Heart left ventricle (tissue), 16 donors: ENCODE measurements at regions not wholly inside any gene's neighbourhood (a gene's known extent, or its start where the extent isn't known, plus 50 kb on each side); places are given as distances from the start of the nearest gene placed in this dataset.
A peak's percentile ranks its signal among the peaks of the same experiment; 100 is the strongest.

Experiments used
- ATAC-seq, 4 donors: fragments of 200-7000 bp; cut with Tn5 transposase; one replicate each; pipeline ENCODE4 v1.9.1; 2020 to 2022; ENCODE audit warnings: moderate library complexity in 4 of 4, mild to moderate bottlenecking in 3 of 4, moderate number of reproducible peaks in 1 of 4
- DNase-seq, 5 donors: peaks; one replicate each; pipeline ENCODE4 v3.0.0-alpha.2; 2020
- H3K27ac ChIP-seq, 12 donors: fragments of 200-600 bp; sonication (generic) in 4 of 12; one replicate each; pipeline versions ENCODE4 v1.5.0 to v1.8.0; 2016 to 2022; ENCODE audit warnings: mild to moderate bottlenecking in 2 of 12
- H3K27me3 ChIP-seq, 9 donors: fragments of 200-600 bp; sonication (generic) in 2 of 9; one replicate each; pipeline versions ENCODE4 v1.5.1 to v1.8.0; 2016 to 2022; ENCODE audit warnings: mild to moderate bottlenecking in 3 of 9
- H3K36me3 ChIP-seq, 9 donors: fragments of 200-600 bp; sonication (generic) in 2 of 9; one replicate each; pipeline versions ENCODE4 v1.5.0 to v1.8.0; 2018 to 2022; ENCODE audit warnings: mild to moderate bottlenecking in 2 of 9
- H3K4me1 ChIP-seq, 12 donors: fragments of 200-600 bp; sonication (generic) in 4 of 12; one replicate each; pipeline versions ENCODE4 v1.5.0 to v1.8.0; 2016 to 2022; ENCODE audit warnings: mild to moderate bottlenecking in 3 of 12
- H3K4me3 ChIP-seq, 12 donors: fragments of 200-600 bp; sonication (generic) in 4 of 12; one replicate each; pipeline versions ENCODE4 v1.5.0 to v1.8.0; 2017 to 2022; ENCODE audit warnings: mild to moderate bottlenecking in 9 of 12, moderate library complexity in 4 of 12
- H3K9me3 ChIP-seq, 12 donors: fragments of 200-600 bp; sonication (generic) in 4 of 12; one replicate each; pipeline versions ENCODE4 v1.5.0 to v1.8.0; 2016 to 2022; ENCODE audit warnings: mild to moderate bottlenecking in 1 of 12
- CTCF ChIP-seq, 12 donors: fragments of 200-600 bp; sonication (generic) in 4 of 12; IDR thresholded peaks; one replicate each; pipeline versions ENCODE4 v1.5.0 to v1.8.0; 2018 to 2022; ENCODE audit warnings: antibody characterized with exemption in 12 of 12, mild to moderate bottlenecking in 5 of 12
- POLR2A ChIP-seq, 2 donors: fragments of 450-650 bp; IDR thresholded peaks; one replicate each; pipeline ENCODE4 v1.6.1; 2017; ENCODE audit warnings: antibody characterized with exemption in 2 of 2, mild to moderate bottlenecking in 2 of 2, moderate library complexity in 2 of 2
- WGBS, 4 donors: extraction: QIAGEN DNeasy Blood & Tissue Kit in 2 of 4; methylation state at CpG; one replicate each; pipeline versions ENCODE4 v1.1.5 to v1.1.7; 2013 to 2018; 5-methylcytosine and 5-hydroxymethylcytosine counted together
- intact Hi-C, 10 donors: fragments of 100-400 bp; cut with DNase I; formaldehyde crosslinking; loops; one replicate each; pipeline versions ENCODE4 v1.11.1 to v1.14.2; 2022
- donor health status: ischemic (EF 13 %, LVEDD 7.1; RV severe dilation, severe dysfunction).
- donor health status: healthy with polysubstance abuse.
- donor health status: DM: no; HTN: yes; CAD: no.
- donor health status: DM: no; HTN: no; CAD: no.
- donor health status: ischemic (EF 25% LVEDD 6.9; RV normal size, moderate dysfunction).
- donor health status: ischemic (EF 25% LVEDD 5.7; RV mildly dilated, moderate dysfunction).
- donor health status: healthy.
- donor health status: DM: yes; HTN: yes; CAD: no.
- donor health status: ischemic (EF 35%, LVEDD 5.7; RV mildly dilated, moderate dysfunction).
- donor health status: nonischemic (EF 11% LVEDD 7.7; RV severe dilation, severe dysfunction).
- donor health status: DM: yes; HTN: yes; CAD: no.
- donor health status: PGD.
- donor health status: ischemic (EF 29% LVEDD 5.4; RV normal size, mild dysfunction).
- donor health status: nonischemic (EF 23%, LVEDD 6.1; RV moderate dilation, normal function).

DNA sequence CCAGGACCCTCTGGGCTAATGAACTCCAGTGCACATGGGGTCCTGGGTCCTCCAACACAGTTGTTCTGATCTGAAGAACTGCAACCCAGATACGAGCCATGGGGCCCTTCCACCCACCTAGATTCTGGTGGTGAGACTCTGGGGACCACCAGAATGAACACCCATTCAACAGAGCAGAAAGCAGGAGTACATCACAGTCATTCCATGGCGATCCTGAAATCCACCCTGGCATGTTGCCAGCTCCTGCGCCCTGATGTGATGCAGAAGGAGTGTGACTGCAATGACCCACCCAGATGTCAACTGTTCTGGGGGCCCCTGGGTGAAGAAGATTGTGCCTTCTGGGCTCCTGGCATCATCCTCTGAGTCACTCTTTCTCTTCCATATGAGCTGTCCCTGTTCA is 211.6 kb downstream of the KIF26A start:
- TF ChIP-seq CTCF (IDR thresholded peaks at IDR 0.05), result no peak
- no peak for TF ChIP-seq POLR2A (IDR thresholded peaks at IDR 0.05)
- peaks cover 0 to 14% (median 6%) of the 10 kb centered on the region in 12 donors for H3K4me1 ChIP-seq
- intact Hi-C loops, result no loop called here
- H3K4me3 ChIP-seq, result no peak overlapping the region
- no peaks in the 10 kb centered on the region for H3K36me3 ChIP-seq
- H3K27me3 ChIP-seq, result peaks cover 0 to 21% (median 0%) of the 10 kb centered on the region in 9 donors
- no peak overlapping the region for H3K27ac ChIP-seq
- 57 to 83% (median 76%) methylated on average over 1 to 3 of the region's 3 CpGs for WGBS, 4 donors
- H3K9me3 ChIP-seq, result peaks cover 0 to 14% (median 0%) of the 10 kb centered on the region in 12 donors
- ATAC-seq (no peak), DNase-seq (no peak)

GRCh38 chr14:104350463-104351185 is 212.2 kb downstream of the KIF26A start:
- intact Hi-C loops, result no loop called here
- ATAC-seq, result peak in 1 of 4 donors; percentile 44
- Histone ChIP-seq H3K4me1 (peaks cover 0 to 15% (median 6%) of the 10 kb centered on the region in 12 donors), H3K27me3 (peaks cover 0 to 21% (median 0%) of the 10 kb centered on the region in 9 donors), H3K9me3 (peaks cover 0 to 14% (median 0%) of the 10 kb centered on the region in 12 donors), H3K27ac (peak overlapping the region in 1 of 12 donors; percentile 34), H3K36me3 (no peaks in the 10 kb centered on the region), H3K4me3 (no peak overlapping the region)
- DNase-seq, result peak in 3 of 5 donors; percentile 26 to 68 (median 35)
- WGBS, 4 donors, result 29 to 38% (median 36%) methylated on average over 8 of the region's 8 CpGs
- TF ChIP-seq CTCF (IDR thresholded peaks at IDR 0.05) (no peak), POLR2A (IDR thresholded peaks at IDR 0.05) (no peak)

GRCh38 chr14:104351849-104352492 is 213.6 kb downstream of the KIF26A start:
- H3K9me3 ChIP-seq, result peaks cover 0 to 14% (median 0%) of the 10 kb centered on the region in 12 donors
- peaks cover 0 to 15% (median 8%) of the 10 kb centered on the region in 12 donors for H3K4me1 ChIP-seq
- H3K27me3 ChIP-seq, result peaks cover 0 to 15% (median 0%) of the 10 kb centered on the region in 9 donors
- WGBS, 4 donors, result 93 to 96% (median 94%) methylated on average over 11 of the region's 11 CpGs
- TF ChIP-seq POLR2A (IDR thresholded peaks at IDR 0.05) (no peak), CTCF (IDR thresholded peaks at IDR 0.05) (no peak)
- DNase-seq (no peak), ATAC-seq (no peak)
- no peaks in the 10 kb centered on the region for H3K36me3 ChIP-seq
- intact Hi-C loops, result no loop called here
- H3K27ac ChIP-seq, result no peak overlapping the region
- no peak overlapping the region for H3K4me3 ChIP-seq

GRCh38 chr14:104352493-104353220 is 214.3 kb downstream of the KIF26A start:
- DNase-seq (no peak), ATAC-seq (no peak)
- Histone ChIP-seq H3K9me3 (peaks cover 0 to 14% (median 0%) of the 10 kb centered on the region in 12 donors), H3K27ac (no peak overlapping the region), H3K4me1 (peaks cover 0 to 15% (median 8%) of the 10 kb centered on the region in 12 donors), H3K4me3 (no peak overlapping the region), H3K36me3 (no peaks in the 10 kb centered on the region), H3K27me3 (peaks cover 0 to 15% (median 0%) of the 10 kb centered on the region in 9 donors)
- WGBS, 4 donors, result 91 to 97% (median 96%) methylated on average over 13 of the region's 13 CpGs
- TF ChIP-seq POLR2A (IDR thresholded peaks at IDR 0.05), result no peak
- no peak for TF ChIP-seq CTCF (IDR thresholded peaks at IDR 0.05)
- intact Hi-C loops, result no loop called here
